K562 (cell line): ENCODE measurements at regions not wholly inside any gene's neighbourhood (a gene's known extent, or its start where the extent isn't known, plus 50 kb on each side); places are given as distances from the start of the nearest gene placed in this dataset.

Experiments
- ATAC-seq: fragments of 200-7000 bp; cut with Tn5 transposase; 3 replicates; pipeline ENCODE4 v1.9.1; 2020; ENCODE audit warnings: moderate library complexity
- BruUV-seq: library from RNA; stranded (reverse); fragments of 400-500 nt; replicated peaks from 2 replicates; lab custom pipeline; 2021; lab: Mats Ljungman, UMichigan
- CTCF ChIA-PET: fragments of 300-600 bp; formaldehyde crosslinking; extraction: SDS; loops from one replicate; lab custom pipeline; 2021; ENCODE audit warnings: low intra/inter-chr PET ratio; lab: Yijun Ruan, JAX
- POLR2A ChIA-PET: fragments of 300-600, 350-650 bp; sonication (Branson Sonifier 250); formaldehyde crosslinking; extraction: SDS; loops from one replicate; lab custom pipeline; 2021; ENCODE audit warnings: antibody characterized with exemption, inconsistent platforms; lab: Yijun Ruan, JAX
- DNase-seq, 4 experiments: peaks; one replicate each; pipeline versions ENCODE4 v3.0.0 to v3.0.0-alpha.2; 2011 to 2018; ENCODE audit warnings: low spot score in 3 of 4, mixed read lengths in 3 of 4; ENCODE audit errors: extremely low read depth in 1 of 4
- FAIRE-seq: peaks from 2 replicates; lab custom pipeline; 2011; peaks lifted over from hg19 to GRCh38; lab: Jason Lieb, UNC
- H2AFZ ChIP-seq: 2 replicates; pipeline ENCODE4 v1.6.0; 2011; ENCODE audit warnings: low read depth, low read length, control low read depth, inconsistent platforms
- H3K27ac ChIP-seq: fragments of 200-600 bp; 3 replicates; pipeline ENCODE4 v1.8.0; 2011; ENCODE audit warnings: low read depth, mild to moderate bottlenecking, control low read depth, inconsistent platforms, low read length, moderate library complexity, mixed read lengths; ENCODE audit errors: extremely low read depth
- H3K27me3 ChIP-seq, 2 experiments: fragments of 300-600 bp in 1 of 2; 2 replicates in 1 of 2; 3 replicates in 1 of 2; pipeline versions ENCODE4 v1.6.0 to v1.8.0; 2011; ENCODE audit warnings: inconsistent platforms in 2 of 2, low read length in 2 of 2, mild to moderate bottlenecking in 1 of 2, mixed read lengths in 1 of 2, moderate library complexity in 1 of 2; ENCODE audit not compliant: control insufficient read depth in 2 of 2, insufficient read depth in 2 of 2
- H3K36me3 ChIP-seq: fragments of 300-600 bp; 3 replicates; pipeline ENCODE4 v1.8.0; 2011; ENCODE audit warnings: mild to moderate bottlenecking, low read length, inconsistent platforms; ENCODE audit not compliant: control insufficient read depth, insufficient read depth
- H3K4me1 ChIP-seq, 2 experiments: fragments of 200-600 bp in 1 of 2; replicated peaks in 1 of 2; 2 replicates in 1 of 2; 3 replicates in 1 of 2; pipeline versions ENCODE4 v1.5.1 to v1.8.0; 2011; ENCODE audit warnings: inconsistent platforms in 2 of 2, low read length in 2 of 2, mild to moderate bottlenecking in 1 of 2, mixed read lengths in 1 of 2, moderate library complexity in 1 of 2; ENCODE audit not compliant: control insufficient read depth in 2 of 2, insufficient read depth in 2 of 2
- H3K4me2 ChIP-seq: 2 replicates; pipeline ENCODE4 v1.6.1; 2011; ENCODE audit warnings: low read length, control low read depth, inconsistent platforms, mixed read lengths; ENCODE audit not compliant: insufficient read depth
- H3K4me3 ChIP-seq: fragments of 200-600 bp; sonication (generic), shearing (Covaris generic); 2 replicates; pipeline ENCODE4 v1.5.1; 2016; ENCODE audit warnings: control low read depth, inconsistent platforms
- H3K79me2 ChIP-seq: fragments of 200-600 bp; 3 replicates; pipeline ENCODE4 v1.8.0; 2011; ENCODE audit warnings: low read length, inconsistent platforms; ENCODE audit not compliant: control insufficient read depth, insufficient read depth
- H3K9ac ChIP-seq, 2 experiments: 2 replicates each; pipeline versions ENCODE4 v1.6.0 to v1.6.1; 2011; ENCODE audit warnings: low read depth in 2 of 2, low read length in 2 of 2, control low read depth in 1 of 2, inconsistent platforms in 1 of 2, mild to moderate bottlenecking in 1 of 2, mixed read lengths in 1 of 2; ENCODE audit not compliant: insufficient read depth in 1 of 2
- H3K9me1 ChIP-seq: one replicate; pipeline ENCODE4 v1.6.0; 2011; ENCODE audit warnings: inconsistent platforms, mild to moderate bottlenecking, low read length, moderate library complexity; ENCODE audit not compliant: control insufficient read depth, insufficient read depth
- H3K9me3 ChIP-seq: replicated peaks from 2 replicates; pipeline ENCODE4 v1.5.1; 2011; ENCODE audit warnings: low read depth, low read length, inconsistent platforms; ENCODE audit not compliant: control insufficient read depth, insufficient read depth
- H4K20me1 ChIP-seq: replicated peaks from 2 replicates; pipeline ENCODE4 v1.6.1; 2011; ENCODE audit warnings: low read length, inconsistent platforms, mixed read lengths; ENCODE audit not compliant: control insufficient read depth, insufficient read depth
- ARID4B ChIP-seq: sonication (generic); formaldehyde crosslinking; IDR thresholded peaks from 2 replicates; pipeline ENCODE4 v1.8.0; 2022; ENCODE audit warnings: mild to moderate bottlenecking, missing genetic modification reagents
- ETV5 ChIP-seq: sonication (generic); formaldehyde crosslinking; IDR thresholded peaks from 2 replicates; pipeline ENCODE4 v1.4.0; 2020; ENCODE audit warnings: low read depth, mild to moderate bottlenecking, missing genetic modification reagents
- EZH2 ChIP-seq: IDR thresholded peaks from 2 replicates; pipeline ENCODE4 v1.6.1; 2012; ENCODE audit warnings: low read depth, mild to moderate bottlenecking, inconsistent platforms, low read length, borderline replicate concordance
- GATAD2A ChIP-seq: fragments of 450-650 bp; IDR thresholded peaks from 2 replicates; pipeline ENCODE4 v1.6.1; 2017
- GTF3C2 ChIP-seq: IDR thresholded peaks from 3 replicates; pipeline ENCODE4 v1.6.1; 2011; ENCODE audit warnings: borderline replicate concordance, mild to moderate bottlenecking, moderate library complexity; ENCODE audit not compliant: insufficient read length; ENCODE audit errors: extremely low read depth
- HOXB6 ChIP-seq: fragments of 250-450 bp; sonication (Bioruptor Pico); IDR thresholded peaks from 2 replicates; pipeline ENCODE4 v1.5.1; 2022; ENCODE audit warnings: mild to moderate bottlenecking, borderline replicate concordance
- MTA1 ChIP-seq: fragments of 450-650 bp; IDR thresholded peaks from 2 replicates; pipeline ENCODE4 v1.6.1; 2017; ENCODE audit warnings: borderline replicate concordance
- PPARD ChIP-seq: fragments of 250-450 bp; sonication (Bioruptor Pico); IDR thresholded peaks from 2 replicates; pipeline ENCODE4 v1.8.0; 2022; ENCODE audit warnings: inconsistent platforms, mild to moderate bottlenecking, moderate library complexity
- RAD21 ChIP-seq, 2 experiments: fragments of 250-450 bp in 1 of 2; fragments of 450-650 bp in 1 of 2; sonication (Bioruptor Pico) in 1 of 2; formaldehyde crosslinking in 1 of 2; IDR thresholded peaks in 1 of 2; conservative IDR thresholded peaks in 1 of 2; 2 replicates each; pipeline versions ENCODE4 v1.4.0 to v1.8.0; 2020 to 2022; ENCODE audit warnings: mild to moderate bottlenecking in 2 of 2, moderate library complexity in 1 of 2
- SAP30 ChIP-seq: fragments of 200-600 bp; sonication (generic); IDR thresholded peaks from 2 replicates; pipeline ENCODE4 v1.6.1; 2012; ENCODE audit warnings: borderline replicate concordance, low read depth, mild to moderate bottlenecking, moderate library complexity, low read length, control low read depth, inconsistent platforms; ENCODE audit not compliant: insufficient read depth, poor library complexity, severe bottlenecking
- SNIP1 ChIP-seq: fragments of 450-650 bp; IDR thresholded peaks from 2 replicates; pipeline ENCODE4 v1.7.1; 2017; ENCODE audit warnings: low read depth, mild to moderate bottlenecking
- TAF7 ChIP-seq: fragments of 450-650 bp; IDR thresholded peaks from 2 replicates; pipeline ENCODE4 v1.6.1; 2016; ENCODE audit warnings: missing genetic modification characterization, missing compliant biosample characterization
- TARDBP ChIP-seq: fragments of 450-650 bp; IDR thresholded peaks from 2 replicates; pipeline ENCODE4 v1.6.1; 2016
- ZNF165 ChIP-seq: fragments of 250-450 bp; sonication (Bioruptor Pico); IDR thresholded peaks from 2 replicates; pipeline ENCODE4 v1.4.0; 2020; ENCODE audit warnings: borderline replicate concordance
- WGBS: fragments of 100-300 bp; shearing (Covaris generic); methylation state at CpG from one replicate; pipeline ENCODE4 v1.1.6; 2016; ENCODE audit warnings: low coverage, mixed read lengths; ENCODE audit not compliant: insufficient coverage; ENCODE audit errors: missing lambda C conversion rate; 5-methylcytosine and 5-hydroxymethylcytosine counted together
- in situ Hi-C: fragments of 300-500 bp; cut with MboI; formaldehyde crosslinking; loops from 4 replicates; pipeline ENCODE4 v1.15.0; 2018; ENCODE audit warnings: inconsistent platforms, mixed read lengths
- intact Hi-C: fragments of 100-400 bp; cut with micrococcal nuclease; formaldehyde crosslinking; loops from 2 replicates; pipeline ENCODE4 v1.14.2; 2022
- TF ChIP-seq, protein P1 (sequence below): fragments of 450-650 bp; conservative IDR thresholded peaks from 2 replicates; pipeline ENCODE4 v1.6.1; 2016; ENCODE audit warnings: missing genetic modification characterization, low read depth, mild to moderate bottlenecking, control low read depth, missing compliant biosample characterization

- POLR2A ChIA-PET, result interaction anchor here (0.6 kb wide), 1 partner anchor 201 kb away, joined by 3 read pairs; no protein-coding TSS in a partner anchor
- intact Hi-C loops, result no loop called here
- CTCF ChIA-PET, result no interaction called here
- Histone ChIP-seq H3K4me2 (no peak overlapping the region), H2AFZ (no peak overlapping the region), H3K27ac (no peak overlapping the region), H3K4me3 (no peak overlapping the region), H3K79me2 (no peaks in the 10 kb centered on the region), H3K9me3 (no peaks in the 10 kb centered on the region), H3K9ac (no peak overlapping the region), H3K9me1 (no peaks in the 10 kb centered on the region), H3K36me3 (no peaks in the 10 kb centered on the region), H3K4me1 (no peaks in the 10 kb centered on the region), H4K20me1 (no peaks in the 10 kb centered on the region), H3K27me3 (peaks cover 0 to 5% of the 10 kb centered on the region in 2 experiments; a peak in 1 of 5 replicates)
- no TSS peak for BruUV-seq
- no peak for FAIRE-seq
- 0% methylated on average over 8 of the region's 13 CpGs for WGBS
- no peak for ATAC-seq
- DNase-seq, result no peak
- in situ Hi-C loops, result no loop called here
- TF ChIP-seq SNIP1 (no peak), ARID4B (CRISPR knock-in tag) (no peak), HOXB6 (CRISPR knock-in tag) (no peak), SAP30 (no peak), ZNF165 (CRISPR knock-in tag) (no peak), RAD21 (CRISPR knock-in tag; conservative IDR thresholded peaks at IDR 0.05 in 1 of 2, IDR thresholded peaks at IDR 0.05 in 1 of 2) (no peak), ETV5 (CRISPR knock-in tag) (no peak), PPARD (CRISPR knock-in tag) (no peak), GATAD2A (no peak), TARDBP (no peak), EZH2 (no peak), TAF7 (tag) (no peak), MTA1 (no peak), GTF3C2 (no peak)
- TF ChIP-seq, protein P1, sequence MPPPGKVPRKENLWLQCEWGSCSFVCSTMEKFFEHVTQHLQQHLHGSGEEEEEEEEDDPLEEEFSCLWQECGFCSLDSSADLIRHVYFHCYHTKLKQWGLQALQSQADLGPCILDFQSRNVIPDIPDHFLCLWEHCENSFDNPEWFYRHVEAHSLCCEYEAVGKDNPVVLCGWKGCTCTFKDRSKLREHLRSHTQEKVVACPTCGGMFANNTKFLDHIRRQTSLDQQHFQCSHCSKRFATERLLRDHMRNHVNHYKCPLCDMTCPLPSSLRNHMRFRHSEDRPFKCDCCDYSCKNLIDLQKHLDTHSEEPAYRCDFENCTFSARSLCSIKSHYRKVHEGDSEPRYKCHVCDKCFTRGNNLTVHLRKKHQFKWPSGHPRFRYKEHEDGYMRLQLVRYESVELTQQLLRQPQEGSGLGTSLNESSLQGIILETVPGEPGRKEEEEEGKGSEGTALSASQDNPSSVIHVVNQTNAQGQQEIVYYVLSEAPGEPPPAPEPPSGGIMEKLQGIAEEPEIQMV (tag), result no peak
Measured at GRCh38 chr13:111854403-111854802, 212.5 kb upstream of the SOX1 start.
